Skeletal muscle cell (primary cell): ENCODE measurements at regions not wholly inside any gene's neighbourhood (a gene's known extent, or its start where the extent isn't known, plus 50 kb on each side); places are given as distances from the start of the nearest gene placed in this dataset.

Experiments
- DNase-seq: peaks from one replicate; pipeline ENCODE4 v3.0.0-alpha.2; 2010; ENCODE audit warnings: low read depth
- H3K4me3 ChIP-seq: 2 replicates; pipeline ENCODE4 v1.5.1; 2011; ENCODE audit warnings: low read depth, mild to moderate bottlenecking, control low read depth, low read length, moderate library complexity

DNA sequence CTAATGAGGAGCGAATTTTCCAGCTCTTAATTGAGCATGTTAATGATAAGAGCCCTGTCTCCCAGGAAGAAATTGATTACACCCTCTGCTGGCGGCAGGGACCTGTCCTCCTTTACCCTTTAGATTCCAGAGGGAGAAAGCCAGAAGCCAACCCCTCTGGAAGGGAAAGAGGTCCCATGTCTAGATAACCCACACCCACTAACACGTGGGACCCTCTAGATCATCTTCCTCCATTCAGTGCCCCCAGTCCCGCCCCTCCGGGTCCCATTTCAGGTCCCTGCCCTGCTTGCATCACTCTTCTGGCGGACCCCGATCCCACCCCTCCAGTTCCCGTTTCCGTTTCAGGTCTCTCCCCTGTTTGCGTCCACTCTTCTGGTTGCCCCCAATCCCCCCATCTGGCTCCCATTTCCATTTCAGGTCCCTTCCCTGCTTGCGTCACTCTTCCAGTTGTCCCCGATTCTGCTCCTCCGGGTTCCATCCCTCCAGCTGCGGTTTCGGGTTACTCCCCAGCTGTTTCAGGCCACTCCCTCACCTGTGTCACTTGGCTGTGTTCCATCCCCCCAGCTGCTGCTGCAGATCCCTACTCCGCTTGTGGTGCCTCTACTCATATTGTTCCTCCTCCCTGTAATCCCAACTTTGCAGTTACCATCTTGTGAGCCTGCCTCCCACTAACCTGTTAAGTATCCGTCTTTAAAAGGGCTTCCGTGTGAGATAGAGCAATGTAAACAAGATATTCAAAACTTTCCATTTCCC lies 202.4 kb downstream of the SH2D4B start:
- H3K4me3 ChIP-seq, result no peak overlapping the region
- DNase-seq, result no peak

DNA sequence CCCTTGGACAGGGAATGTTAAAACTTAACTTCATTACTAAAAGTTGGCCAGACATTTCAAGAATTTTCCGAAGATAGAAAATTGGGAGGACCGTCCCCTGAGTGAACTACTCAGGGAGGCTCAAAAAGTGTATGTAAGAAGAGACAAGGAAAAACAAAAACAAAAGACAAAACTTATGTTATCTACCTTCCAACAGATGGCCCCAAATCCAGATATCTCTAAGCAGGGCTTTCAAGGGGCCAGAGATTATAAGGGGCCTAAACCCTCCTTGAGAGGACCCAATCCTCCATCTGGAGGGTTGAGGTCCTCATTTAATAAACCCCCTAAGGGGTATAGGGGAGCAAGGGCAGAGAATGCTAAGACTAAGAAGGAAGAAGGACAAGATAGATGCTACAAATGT lies 203.6 kb downstream of the SH2D4B start:
- no peak overlapping the region for H3K4me3 ChIP-seq

DNA sequence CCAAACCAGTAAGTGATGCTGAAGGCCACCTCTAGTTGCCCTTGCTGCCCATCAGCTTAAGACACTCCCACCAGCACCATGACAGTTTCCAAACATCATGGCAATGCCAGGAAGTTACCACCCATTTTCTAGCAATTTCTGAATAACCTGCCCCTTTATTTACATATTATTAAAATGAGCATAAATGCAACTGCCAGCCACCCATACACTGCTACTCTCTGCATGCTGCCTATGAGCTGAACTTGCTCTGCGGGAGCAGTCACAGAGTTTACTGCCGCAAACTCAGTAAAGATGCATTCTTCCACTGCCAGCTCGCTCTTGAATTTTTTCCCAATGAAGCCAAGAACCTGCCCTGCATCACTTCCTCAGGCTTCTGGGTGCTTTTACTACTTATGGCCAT lies 212.6 kb downstream of the SH2D4B start:
- DNase-seq, result no peak
- no peak overlapping the region for H3K4me3 ChIP-seq

More for the DNA sequence above, 203.6 kb downstream of the SH2D4B start:
- no peak for DNase-seq

DNA sequence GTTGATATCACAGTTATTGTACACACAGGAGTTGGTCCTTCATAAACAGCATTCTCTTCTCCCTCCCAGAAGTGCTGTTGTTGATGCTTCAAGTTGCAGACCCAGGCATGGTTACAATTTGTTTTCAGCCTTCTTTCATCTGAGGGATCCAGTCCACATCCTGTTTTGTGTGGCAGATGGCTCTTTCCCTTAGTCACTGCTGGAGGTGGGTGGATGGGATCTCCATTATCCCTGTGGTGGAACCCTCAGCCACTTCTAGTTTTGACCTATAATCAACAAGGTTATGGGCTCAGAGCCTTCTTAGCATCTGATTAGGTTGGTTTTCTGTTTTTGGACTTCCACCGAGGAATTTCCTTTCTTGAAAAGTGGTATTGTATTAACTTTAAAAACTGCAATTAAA lies 214.2 kb downstream of the SH2D4B start:
- DNase-seq, result no peak
- no peak overlapping the region for H3K4me3 ChIP-seq

DNA sequence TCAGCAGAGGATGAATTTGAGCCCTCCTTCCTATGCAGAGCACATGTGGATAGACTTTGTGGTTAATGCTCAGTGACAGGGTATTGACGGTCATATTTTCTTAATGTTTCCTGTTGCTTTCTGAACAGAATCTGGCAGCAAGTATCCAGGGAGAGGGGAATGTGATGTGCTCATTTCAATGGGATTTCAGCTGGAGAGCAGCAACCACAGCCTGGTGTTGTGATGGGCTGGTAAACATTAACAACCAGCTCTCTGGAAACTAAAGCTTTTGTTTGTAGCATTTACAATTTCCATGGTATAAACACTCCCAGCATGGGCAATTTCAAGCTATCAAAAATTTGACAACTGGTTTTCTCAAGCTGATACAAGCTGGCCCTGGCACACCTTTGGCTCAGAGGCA lies 215.9 kb downstream of the SH2D4B start:
- no peak for DNase-seq

DNA sequence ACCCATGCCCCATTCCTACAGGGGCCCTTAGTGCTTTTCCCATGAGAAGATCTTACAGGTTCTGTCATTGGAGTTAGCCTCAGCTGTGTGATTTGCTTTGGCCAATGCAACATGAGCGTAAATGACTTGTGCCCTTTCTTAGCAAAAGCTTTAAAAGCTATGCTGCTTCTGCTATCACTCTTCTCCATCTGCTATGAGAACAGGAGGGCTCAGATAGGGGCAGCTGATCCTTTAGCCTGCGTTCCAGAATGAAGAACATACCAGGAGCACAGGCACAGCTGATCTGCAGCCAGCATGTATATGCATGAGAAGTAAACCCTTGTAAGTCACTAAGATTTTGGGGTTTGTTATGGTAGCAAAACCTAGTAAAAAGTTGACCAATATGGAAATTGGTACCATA lies 218.2 kb downstream of the SH2D4B start:
- H3K4me3 ChIP-seq, result no peak overlapping the region
- no peak for DNase-seq

More for the DNA sequence above, 215.9 kb downstream of the SH2D4B start:
- H3K4me3 ChIP-seq, result no peak overlapping the region

DNA sequence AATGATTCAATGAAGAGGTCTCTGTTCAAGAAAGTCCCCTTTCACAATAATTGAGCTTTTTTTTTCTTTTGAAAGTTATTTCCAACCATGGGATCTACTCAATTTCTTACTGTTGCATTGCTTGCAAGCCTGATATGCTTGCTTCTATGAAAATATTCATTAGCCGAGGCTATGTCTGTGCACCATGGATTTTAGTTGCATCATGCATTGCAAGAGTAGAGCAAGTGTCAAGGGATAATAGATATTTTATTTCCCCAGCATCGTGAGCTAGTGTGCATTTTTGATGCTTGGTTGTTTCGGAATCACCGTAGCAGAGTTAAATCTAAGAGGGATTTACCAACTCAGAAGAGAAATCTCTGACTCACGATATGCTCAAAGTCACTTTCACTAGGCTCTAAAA lies 222.0 kb downstream of the SH2D4B start:
- no peak for DNase-seq
- no peak overlapping the region for H3K4me3 ChIP-seq

DNA sequence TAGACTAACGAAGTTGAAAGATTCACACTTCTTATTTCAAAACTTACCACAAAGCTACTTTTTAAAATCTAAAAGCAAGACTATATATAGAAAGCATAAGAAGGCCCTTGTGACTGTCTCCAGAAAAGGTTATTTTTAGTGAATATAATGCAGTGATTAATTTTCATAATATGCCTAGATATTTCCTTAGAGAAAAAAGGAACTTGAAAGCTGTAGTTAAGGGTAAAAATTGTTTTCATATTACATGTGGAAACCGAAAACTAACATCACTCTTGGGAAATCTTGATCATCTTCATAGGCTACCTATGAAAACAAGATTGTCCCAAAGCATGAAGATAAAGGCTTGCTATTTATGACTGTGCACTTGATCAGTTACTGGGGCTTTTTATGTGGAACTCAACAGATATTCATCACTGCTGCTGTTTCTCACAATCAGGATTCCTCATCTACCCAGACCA lies 223.2 kb downstream of the SH2D4B start:
- H3K4me3 ChIP-seq, result no peak overlapping the region
- DNase-seq, result no peak

DNA sequence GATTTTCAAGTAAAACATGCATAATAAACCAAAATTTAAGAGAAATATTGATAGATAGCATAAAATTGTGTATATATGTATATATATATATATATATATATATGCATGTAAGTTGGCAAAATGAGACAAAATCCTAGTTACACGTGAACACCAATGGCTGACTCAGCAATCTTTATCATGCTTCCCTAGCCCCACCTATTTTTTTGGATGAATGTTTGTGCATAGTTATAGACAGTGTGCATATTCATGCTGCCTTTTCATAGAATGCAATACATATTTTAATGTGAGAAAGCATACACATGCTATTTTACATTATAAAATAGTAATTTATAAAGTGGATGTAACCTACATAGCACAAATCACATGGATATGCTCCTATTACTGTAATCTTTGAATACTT lies 230.3 kb downstream of the SH2D4B start:
- DNase-seq, result no peak
- H3K4me3 ChIP-seq, result no peak overlapping the region

DNA sequence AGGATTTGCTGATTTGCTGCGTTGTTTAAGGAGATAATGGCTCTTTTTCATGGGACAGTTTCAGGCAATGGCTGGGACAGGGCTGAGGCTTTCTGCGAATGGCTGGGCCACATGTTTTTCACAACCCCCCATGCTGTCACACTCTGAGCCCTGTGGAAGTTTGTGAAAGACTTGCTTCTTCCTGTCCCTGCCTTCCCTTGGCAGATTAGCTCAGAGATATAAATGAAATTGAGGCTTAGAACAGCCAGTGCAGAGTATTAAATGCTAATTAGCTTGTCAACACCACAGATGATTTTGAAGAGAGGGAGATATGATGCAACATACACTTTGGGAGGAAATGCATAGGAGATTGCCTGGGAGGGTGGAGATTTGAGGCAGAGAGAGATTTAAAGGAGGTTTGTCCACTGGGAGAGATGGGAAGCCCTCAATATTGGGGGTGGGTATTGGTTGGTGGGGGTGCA lies 232.0 kb downstream of the SH2D4B start:
- no peak overlapping the region for H3K4me3 ChIP-seq
- DNase-seq, result no peak

DNA sequence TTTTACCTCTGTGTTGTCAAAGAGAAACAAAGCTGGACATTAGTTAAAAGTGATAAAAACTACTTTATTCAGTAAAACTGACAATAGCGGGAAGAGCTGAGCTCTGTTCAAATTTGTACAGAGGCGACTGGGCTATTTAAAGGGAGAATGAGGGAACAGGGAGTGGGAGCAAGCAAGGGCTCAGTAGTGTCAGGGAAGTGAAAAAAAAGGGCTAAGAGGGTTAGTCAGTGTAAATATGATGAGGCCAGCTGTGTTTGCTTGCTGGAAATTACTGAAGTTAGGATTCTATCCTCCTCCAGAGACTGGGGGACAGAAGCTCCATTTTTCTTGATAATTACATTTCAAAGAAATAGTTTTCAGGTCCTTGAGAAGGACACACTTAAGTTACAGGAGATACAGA lies 232.5 kb downstream of the SH2D4B start:
- DNase-seq, result no peak
- H3K4me3 ChIP-seq, result no peak overlapping the region

DNA sequence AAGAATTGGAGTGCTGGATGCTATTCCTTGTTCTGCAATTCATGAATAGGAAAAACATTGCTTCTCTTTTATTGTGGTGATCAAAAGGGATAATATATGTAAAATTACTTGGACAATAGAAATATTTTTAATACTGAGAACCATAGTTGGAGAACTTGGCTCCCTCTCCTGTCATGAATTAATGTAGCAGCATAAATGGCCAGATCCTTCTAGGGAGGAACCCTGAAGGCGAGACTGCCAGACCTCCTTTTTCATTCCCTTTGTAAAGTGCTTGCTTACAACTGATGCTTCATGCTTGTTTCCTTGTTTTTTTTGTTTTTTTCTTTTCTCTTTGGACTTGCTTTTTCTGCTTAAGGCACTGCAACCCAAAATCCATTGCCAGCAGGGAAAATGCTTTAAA lies 233.6 kb downstream of the SH2D4B start:
- DNase-seq, result no peak
- no peak overlapping the region for H3K4me3 ChIP-seq

DNA sequence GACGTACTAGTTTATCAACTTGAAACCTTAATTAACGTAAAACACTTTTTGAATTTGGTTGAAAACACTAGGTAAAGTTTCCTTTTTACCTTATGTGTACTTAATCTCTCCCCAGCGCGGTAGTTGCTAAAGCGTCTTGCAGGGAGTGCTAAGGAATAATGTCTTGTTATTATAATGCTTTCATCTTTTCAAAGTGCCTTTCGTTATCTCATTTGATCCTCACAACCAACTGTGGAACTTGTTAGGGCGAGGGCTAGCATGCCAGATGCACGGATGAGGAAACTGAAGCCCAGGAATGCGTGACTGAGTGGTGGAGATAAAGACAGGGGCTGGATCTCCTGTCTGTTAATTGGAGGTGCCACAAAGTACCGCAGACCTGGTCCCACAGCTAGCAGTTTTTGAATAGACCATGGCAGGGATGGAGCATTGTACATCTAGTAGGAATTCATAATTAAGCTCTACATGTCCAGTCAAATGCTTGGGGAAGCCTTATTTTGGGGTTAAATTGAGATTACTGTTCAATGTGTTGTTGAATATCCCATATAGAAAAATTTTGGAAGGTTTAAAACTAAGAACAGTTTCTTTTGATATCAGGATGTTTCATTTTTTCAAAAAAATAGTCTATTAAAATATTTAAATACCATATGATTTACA lies 234.3 kb downstream of the SH2D4B start:
- no peak overlapping the region for H3K4me3 ChIP-seq
- DNase-seq, result no peak

DNA sequence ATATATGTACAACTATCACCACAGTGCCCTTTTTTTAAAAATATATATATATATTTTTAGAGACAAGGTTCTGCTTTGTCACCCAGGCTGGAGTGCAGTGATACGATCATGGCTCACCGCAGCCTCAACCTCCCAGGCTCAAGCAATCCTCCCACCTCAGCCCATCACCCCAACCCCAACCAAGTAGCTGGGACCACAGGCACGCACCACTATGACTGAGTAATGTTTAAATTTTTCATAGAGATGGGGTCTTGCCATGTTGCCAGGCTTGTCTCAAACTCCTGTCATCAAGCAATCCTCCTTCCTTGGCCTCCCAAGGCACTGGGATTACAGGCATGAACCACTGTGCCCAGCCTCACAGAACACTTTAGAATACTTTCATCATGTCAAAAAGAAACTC lies 234.9 kb downstream of the SH2D4B start:
- no peak overlapping the region for H3K4me3 ChIP-seq
- no peak for DNase-seq

DNA sequence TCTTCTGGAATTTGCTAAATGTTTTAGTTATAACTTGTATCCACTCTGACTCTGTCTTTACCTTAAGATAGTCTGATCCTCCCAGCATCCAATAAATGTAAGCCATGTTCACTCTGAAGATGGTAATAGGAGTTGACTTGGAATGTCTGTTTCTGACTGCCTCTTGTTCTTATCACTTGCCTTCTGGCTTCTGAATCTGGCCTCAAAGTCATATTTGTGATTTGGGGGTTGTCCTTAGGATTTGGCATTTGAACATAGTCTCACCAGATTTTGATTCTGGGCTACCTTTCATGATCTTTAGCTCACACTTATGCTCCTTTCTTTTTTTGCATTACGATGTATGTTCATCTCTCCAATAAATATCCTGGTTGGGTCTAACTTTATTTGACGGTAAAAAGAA lies 247.0 kb downstream of the SH2D4B start:
- DNase-seq, result no peak
- H3K4me3 ChIP-seq, result no peak overlapping the region

DNA sequence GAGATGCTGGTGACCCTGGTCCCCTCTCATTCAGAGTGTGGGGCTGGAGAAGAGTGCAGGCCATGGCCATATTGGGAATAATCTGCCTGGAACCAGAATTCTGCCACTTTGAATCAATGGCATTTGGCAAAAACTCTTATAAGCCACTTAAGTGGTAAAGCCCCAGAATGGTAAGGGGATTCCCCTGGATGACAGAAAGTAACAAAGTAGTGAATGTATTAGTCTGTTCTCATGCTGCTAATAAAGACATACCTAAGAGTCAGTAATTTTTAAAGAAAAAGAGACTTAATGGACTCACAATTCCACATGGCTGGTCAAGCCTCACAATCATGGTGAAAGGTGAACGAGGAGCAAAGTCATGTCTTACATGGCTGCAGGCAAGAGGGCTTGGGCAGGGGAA lies 248.6 kb downstream of the SH2D4B start:
- DNase-seq, result no peak
- H3K4me3 ChIP-seq, result no peak overlapping the region

DNA sequence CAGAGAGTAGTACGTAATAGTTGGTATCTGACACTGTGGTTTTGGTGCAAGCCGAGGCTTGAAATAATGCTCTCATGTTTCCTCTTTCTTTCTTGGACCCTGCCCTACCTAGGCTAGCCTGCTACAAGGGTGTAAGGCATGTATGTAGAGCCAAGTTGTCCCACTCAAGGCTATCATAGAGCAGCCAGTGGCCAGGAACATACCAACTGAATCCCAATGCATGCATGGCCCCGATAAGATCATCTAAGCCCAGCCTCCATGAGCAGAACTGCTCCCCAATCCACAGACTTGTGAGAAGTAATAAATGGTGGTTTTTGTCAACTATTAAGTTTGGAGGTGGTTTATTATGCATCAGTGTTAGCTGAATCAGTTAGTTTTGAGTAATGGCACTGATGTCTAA lies 250.2 kb downstream of the SH2D4B start:
- H3K4me3 ChIP-seq, result no peak overlapping the region
- DNase-seq, result no peak

DNA sequence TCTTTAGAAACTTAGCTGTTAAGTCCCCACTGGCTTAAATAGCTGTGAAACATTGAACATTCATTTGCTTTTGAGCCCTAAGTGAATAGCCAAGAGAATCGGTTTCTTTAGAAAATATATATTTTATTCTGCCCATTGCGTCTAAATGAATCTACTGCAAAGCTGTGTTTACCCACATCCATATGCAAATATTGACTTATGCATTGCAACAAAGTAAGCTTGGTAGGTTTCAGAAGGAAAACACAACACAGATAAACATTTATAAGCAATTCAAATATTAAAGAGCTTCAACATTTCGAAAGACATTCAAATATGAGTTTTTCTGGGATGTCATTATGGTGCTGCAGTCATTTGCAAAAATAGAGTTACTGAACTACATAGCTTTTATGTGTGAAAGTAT lies 257.3 kb downstream of the SH2D4B start:
- DNase-seq, result no peak
- H3K4me3 ChIP-seq, result no peak overlapping the region

DNA sequence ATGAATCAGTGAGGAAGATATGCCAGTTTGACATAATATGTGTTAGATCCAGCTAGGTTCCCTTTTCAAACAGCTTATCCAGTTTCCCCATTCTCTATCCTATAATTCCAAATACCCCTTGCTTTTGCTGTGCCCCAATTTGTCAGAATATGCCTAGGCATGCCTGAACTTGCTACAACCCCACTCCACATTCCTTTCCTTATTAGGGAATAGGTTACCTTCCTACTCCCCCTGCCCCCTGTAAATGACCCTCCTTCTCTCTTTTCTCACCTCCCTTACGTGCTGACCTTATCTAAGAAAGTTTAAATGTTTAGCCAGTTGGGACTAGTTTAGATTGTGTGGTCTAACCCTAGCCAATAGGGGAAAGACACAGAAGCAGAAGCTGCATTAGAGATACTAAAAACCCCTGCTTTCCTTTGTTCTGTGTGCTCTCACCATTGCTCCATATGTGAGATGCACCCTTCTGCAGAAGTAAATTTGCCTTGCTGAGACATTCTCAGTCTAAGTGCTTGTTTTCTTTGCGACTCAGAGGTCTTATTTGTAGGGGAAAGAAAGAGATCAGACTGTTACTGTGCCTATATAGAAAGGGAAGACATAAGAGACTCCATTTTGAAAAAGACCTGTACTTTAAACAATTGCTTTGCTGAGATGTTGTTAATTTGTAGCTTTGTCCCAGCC lies 267.8 kb downstream of the SH2D4B start:
- DNase-seq, result no peak
- no peak overlapping the region for H3K4me3 ChIP-seq

DNA sequence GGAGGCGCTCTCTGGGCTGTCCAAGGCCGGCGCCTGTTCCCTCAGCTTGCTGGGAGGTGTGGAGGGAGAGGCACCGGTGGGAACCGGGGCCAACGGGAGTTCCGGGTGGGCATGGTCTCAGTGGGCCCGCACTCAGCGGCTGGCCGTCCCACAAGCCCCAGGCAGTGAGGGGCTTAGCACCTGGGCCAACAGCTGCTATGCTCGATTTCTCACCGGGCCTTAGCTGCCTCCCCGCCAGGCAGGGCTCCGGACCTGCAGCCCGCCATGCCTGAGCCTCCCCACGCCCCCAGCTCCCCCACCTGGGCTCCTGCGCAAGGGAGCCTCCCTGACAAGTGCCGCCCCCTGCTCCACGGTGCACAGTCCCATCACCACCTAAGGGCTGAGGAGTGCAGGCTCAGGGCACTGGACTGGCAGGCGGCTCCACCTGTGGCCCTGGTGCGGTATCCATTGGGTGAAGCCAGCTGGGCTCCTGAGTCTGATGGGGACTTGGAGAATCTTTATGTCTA lies 276.5 kb downstream of the SH2D4B start:
- no peak for DNase-seq
- H3K4me3 ChIP-seq, result no peak overlapping the region
